Naive thymus-derived CD4-positive, alpha-beta T cell (primary cell): ENCODE measurements at regions not wholly inside any gene's neighbourhood (a gene's known extent, or its start where the extent isn't known, plus 50 kb on each side); places are given as distances from the start of the nearest gene placed in this dataset.

Source experiments
- ATAC-seq: fragments of 150-1000 bp; cut with Tn5 transposase; 2 replicates; pipeline ENCODE4 v1.10.0; 2021; ENCODE audit warnings: mild to moderate bottlenecking, moderate library complexity
- CTCF ChIA-PET: fragments of 350-600 bp; sonication (Branson Sonifier 250); formaldehyde crosslinking; loops from one replicate; lab custom pipeline; 2021; ENCODE audit warnings: antibody characterized with exemption; lab: Charles Lee
- POLR2A ChIA-PET: fragments of 350-600 bp; sonication (Branson Sonifier 250); formaldehyde crosslinking; loops from one replicate; lab custom pipeline; 2021; ENCODE audit warnings: antibody characterized with exemption, inconsistent platforms; lab: Charles Lee
- DNase-seq, 9 donors: peaks; one replicate each; pipeline versions ENCODE4 v3.0.0 to v3.0.0-alpha.2; 2020 to 2022; ENCODE audit warnings: mixed read lengths in 1 of 9
- H3K27ac ChIP-seq: one replicate; pipeline ENCODE4 v1.7.0; 2013; ENCODE audit warnings: mild to moderate bottlenecking, low read depth, low read length, moderate library complexity
- H3K27me3 ChIP-seq, 2 donors: one replicate each; pipeline ENCODE4 v1.7.0; 2013; ENCODE audit warnings: low read length in 2 of 2, mild to moderate bottlenecking in 2 of 2, moderate library complexity in 2 of 2; ENCODE audit not compliant: control insufficient read depth in 2 of 2, insufficient read depth in 2 of 2
- H3K36me3 ChIP-seq, 3 experiments: 1 replicate in 2 of 3; 2 replicates in 1 of 3; pipeline ENCODE4 v1.7.0; 2013; ENCODE audit warnings: low read length in 3 of 3, mild to moderate bottlenecking in 3 of 3, moderate library complexity in 1 of 3; ENCODE audit not compliant: insufficient read depth in 3 of 3, control insufficient read depth in 2 of 3
- H3K4me1 ChIP-seq, 2 donors: one replicate each; pipeline ENCODE4 v1.7.0; 2013; ENCODE audit warnings: low read length in 2 of 2, mild to moderate bottlenecking in 2 of 2, moderate library complexity in 1 of 2; ENCODE audit not compliant: control insufficient read depth in 2 of 2, insufficient read depth in 2 of 2
- H3K4me3 ChIP-seq: 2 replicates; pipeline ENCODE4 v1.7.0; 2013; ENCODE audit warnings: mild to moderate bottlenecking, low read length
- H3K9me3 ChIP-seq, 3 experiments: 1 replicate in 2 of 3; 2 replicates in 1 of 3; pipeline ENCODE4 v1.7.0; 2013; ENCODE audit warnings: low read length in 3 of 3; ENCODE audit not compliant: control insufficient read depth in 2 of 3
- H3K27ac Mint-ChIP-seq, 9 donors: one replicate each; pipeline ENCODE4 v1.8.0; 2020 to 2022; ENCODE audit warnings: mixed read lengths in 9 of 9, mild to moderate bottlenecking in 8 of 9, moderate library complexity in 5 of 9, inconsistent platforms in 2 of 9
- H3K27me3 Mint-ChIP-seq, 5 donors: one replicate each; pipeline ENCODE4 v1.8.0; 2021 to 2022; ENCODE audit warnings: mixed read lengths in 5 of 5, mild to moderate bottlenecking in 1 of 5
- H3K36me3 Mint-ChIP-seq, 5 donors: one replicate each; pipeline ENCODE4 v1.8.0; 2020 to 2022; ENCODE audit warnings: mixed read lengths in 5 of 5, mild to moderate bottlenecking in 3 of 5, inconsistent platforms in 1 of 5
- H3K4me1 Mint-ChIP-seq, 7 donors: one replicate each; pipeline ENCODE4 v1.8.0; 2020 to 2022; ENCODE audit warnings: mixed read lengths in 7 of 7, mild to moderate bottlenecking in 3 of 7, inconsistent platforms in 1 of 7
- H3K4me3 Mint-ChIP-seq, 10 donors: one replicate each; pipeline ENCODE4 v1.8.0; 2020 to 2022; ENCODE audit warnings: mild to moderate bottlenecking in 10 of 10, mixed read lengths in 10 of 10, moderate library complexity in 6 of 10, inconsistent platforms in 2 of 10
- H3K9me3 Mint-ChIP-seq, 11 donors: one replicate each; pipeline ENCODE4 v1.8.0; 2020 to 2022; ENCODE audit warnings: mixed read lengths in 11 of 11, mild to moderate bottlenecking in 4 of 11, inconsistent platforms in 1 of 11, moderate library complexity in 1 of 11
- intact Hi-C, 2 donors: fragments of 100-400 bp; cut with micrococcal nuclease; formaldehyde crosslinking; loops; one replicate each; pipeline ENCODE4 v1.15.1; 2023

DNA sequence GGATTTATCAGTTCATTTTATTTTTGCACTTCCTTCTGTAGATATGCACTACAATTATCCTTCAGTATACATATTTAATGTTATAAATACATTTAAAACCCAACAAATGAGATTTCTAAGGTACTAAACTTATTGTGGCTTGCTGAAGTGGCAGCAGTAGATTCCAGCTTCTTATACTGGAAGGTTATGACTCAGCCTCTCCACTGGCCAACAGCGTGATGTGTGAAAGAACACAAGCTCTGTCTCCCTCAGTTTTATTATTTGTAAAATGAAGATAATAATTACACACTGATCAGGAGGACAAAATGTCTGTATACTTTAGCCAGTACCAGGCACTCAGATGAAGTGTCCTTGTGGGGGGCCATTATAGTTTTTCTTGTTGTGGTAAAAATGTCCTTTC is 1147.1 kb downstream of the CNTNAP5 start:
- intact Hi-C loops = no loop called here

DNA sequence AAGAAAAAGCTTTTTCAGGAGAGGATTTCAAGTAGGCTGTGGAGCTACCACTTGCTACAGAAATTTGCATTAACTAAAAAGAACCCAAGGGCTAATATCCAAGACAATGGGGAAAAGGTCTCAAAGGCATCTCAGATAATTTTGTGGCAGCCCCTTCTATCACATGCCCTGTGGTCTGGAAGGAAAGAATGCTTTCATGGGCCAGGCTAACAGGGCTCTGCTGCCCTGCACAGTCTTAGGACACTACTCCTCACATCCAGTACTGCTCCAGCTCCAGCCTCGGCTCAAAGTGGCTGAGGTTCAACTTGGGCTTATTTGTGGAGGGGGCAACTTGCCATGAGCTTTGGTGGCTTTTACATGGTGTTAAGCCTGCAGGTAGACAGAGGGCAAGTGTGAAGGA is 1150.3 kb downstream of the CNTNAP5 start:
- Mint-ChIP-seq H3K36me3 (no peaks in the 10 kb centered on the region), H3K4me3 (no peak overlapping the region), H3K9me3 (peaks cover 0 to 26% (median 7%) of the 10 kb centered on the region in 11 donors), H3K27ac (no peak overlapping the region), H3K27me3 (no peaks in the 10 kb centered on the region), H3K4me1 (no peaks in the 10 kb centered on the region)
- no peaks in the 10 kb centered on the region for H3K9me3 ChIP-seq
- ChIA-PET CTCF (no interaction called here), POLR2A (no interaction called here)
- no peak for DNase-seq
- H3K4me1 ChIP-seq = no peaks in the 10 kb centered on the region
- no peaks in the 10 kb centered on the region for H3K36me3 ChIP-seq
- no peak overlapping the region for H3K4me3 ChIP-seq
- no peaks in the 10 kb centered on the region for H3K27me3 ChIP-seq
- intact Hi-C loops = no loop called here
- no peak for ATAC-seq
- no peak overlapping the region for H3K27ac ChIP-seq

More for the DNA sequence above, 1147.1 kb downstream of the CNTNAP5 start:
- Mint-ChIP-seq H3K9me3 (peaks cover 0 to 24% (median 8%) of the 10 kb centered on the region in 11 donors), H3K27me3 (no peaks in the 10 kb centered on the region), H3K27ac (no peak overlapping the region), H3K4me1 (no peaks in the 10 kb centered on the region), H3K36me3 (no peaks in the 10 kb centered on the region), H3K4me3 (no peak overlapping the region)
- ATAC-seq = no peak
- no peak overlapping the region for H3K27ac ChIP-seq
- no peak for DNase-seq
- H3K27me3 ChIP-seq = no peaks in the 10 kb centered on the region
- ChIA-PET CTCF (no interaction called here), POLR2A (no interaction called here)
- H3K4me1 ChIP-seq = no peaks in the 10 kb centered on the region
- H3K4me3 ChIP-seq = no peak overlapping the region
- no peaks in the 10 kb centered on the region for H3K9me3 ChIP-seq
- no peaks in the 10 kb centered on the region for H3K36me3 ChIP-seq

DNA sequence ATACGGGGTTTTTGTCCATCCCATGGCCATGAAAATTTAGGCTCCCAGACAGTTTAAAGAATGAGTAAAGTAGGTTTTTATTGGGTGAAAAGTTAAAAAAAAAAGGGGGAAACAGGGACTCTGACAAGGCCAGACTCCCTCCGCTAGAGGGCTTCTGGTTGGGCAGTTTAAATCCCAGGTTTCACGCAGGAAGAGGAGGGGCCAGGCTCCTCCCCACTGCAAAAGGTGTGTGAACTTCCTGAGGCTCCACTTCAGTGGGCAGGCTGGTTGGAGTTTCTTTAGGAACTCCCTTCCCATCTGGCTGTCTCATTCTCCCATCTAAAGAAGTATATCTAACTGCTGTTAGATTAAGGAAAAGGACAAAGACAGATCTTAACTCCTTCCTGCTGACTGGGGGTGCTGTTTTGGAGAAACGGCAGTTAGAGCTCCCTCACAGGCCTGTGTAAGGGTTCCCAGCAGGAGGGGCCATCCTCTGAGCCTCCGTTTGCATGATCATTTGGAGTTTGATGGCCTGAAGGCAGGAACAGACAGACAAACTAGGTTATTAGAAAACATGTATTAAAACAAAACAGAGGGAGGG is 1160.7 kb downstream of the CNTNAP5 start:
- H3K27me3 Mint-ChIP-seq = no peaks in the 10 kb centered on the region
- Histone ChIP-seq H3K27ac (no peak overlapping the region), H3K9me3 (peaks cover 0 to 4% (median 0%) of the 10 kb centered on the region in 3 experiments), H3K4me3 (no peak overlapping the region), H3K27me3 (no peaks in the 10 kb centered on the region), H3K36me3 (no peaks in the 10 kb centered on the region), H3K4me1 (no peaks in the 10 kb centered on the region)
- no peak overlapping the region for H3K4me3 Mint-ChIP-seq
- no peaks in the 10 kb centered on the region for H3K36me3 Mint-ChIP-seq
- DNase-seq (no peak), ATAC-seq (no peak)
- H3K9me3 Mint-ChIP-seq = peaks cover 5 to 27% (median 9%) of the 10 kb centered on the region in 11 donors
- H3K4me1 Mint-ChIP-seq = no peaks in the 10 kb centered on the region
- H3K27ac Mint-ChIP-seq = no peak overlapping the region
- CTCF ChIA-PET = no interaction called here
- intact Hi-C loops = no loop called here
- POLR2A ChIA-PET = no interaction called here

DNA sequence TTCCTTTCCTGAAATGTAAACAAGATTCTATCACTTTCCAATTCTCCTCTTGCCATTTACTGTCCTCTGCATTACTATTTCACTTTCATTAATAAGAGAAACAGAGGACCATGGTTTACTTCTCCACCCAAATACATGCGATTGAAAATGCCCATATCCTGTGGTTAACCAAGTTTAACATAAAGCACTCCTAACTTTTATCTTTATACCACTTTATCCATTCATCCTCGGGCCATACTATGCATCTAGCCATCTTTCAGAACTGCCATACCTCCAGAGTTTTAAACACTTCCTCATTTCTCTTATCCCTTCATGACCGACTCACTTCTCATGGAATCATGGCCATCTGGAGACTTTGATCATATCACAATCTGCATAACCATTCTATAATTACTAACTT is 1182.3 kb downstream of the CNTNAP5 start:
- no peak overlapping the region for H3K4me3 Mint-ChIP-seq
- CTCF ChIA-PET = no interaction called here
- H3K9me3 Mint-ChIP-seq = peaks cover 0 to 20% (median 5%) of the 10 kb centered on the region in 11 donors

DNA sequence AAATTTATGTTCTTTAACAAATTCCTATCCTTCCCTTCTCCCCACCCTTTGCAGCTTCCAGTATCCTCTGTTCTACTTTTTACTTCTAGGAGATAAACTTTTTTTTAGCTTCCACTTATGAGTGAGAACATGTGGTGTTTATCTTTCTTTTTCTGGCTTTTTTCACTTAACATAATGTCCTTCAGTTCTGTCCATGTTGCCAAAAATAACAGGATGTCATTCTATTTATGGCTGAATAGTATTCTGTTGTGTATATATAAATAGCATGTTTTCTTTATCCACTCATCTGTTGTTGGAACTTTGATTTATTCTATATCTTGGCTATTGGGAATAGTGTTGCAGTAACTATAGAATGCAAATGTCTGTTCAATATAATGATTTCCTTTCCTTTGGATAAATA is 1191.2 kb downstream of the CNTNAP5 start:
- Mint-ChIP-seq H3K36me3 (no peaks in the 10 kb centered on the region), H3K27me3 (no peaks in the 10 kb centered on the region), H3K4me3 (no peak overlapping the region), H3K9me3 (peaks cover 2 to 52% (median 10%) of the 10 kb centered on the region in 11 donors), H3K4me1 (no peaks in the 10 kb centered on the region), H3K27ac (no peak overlapping the region)
- POLR2A ChIA-PET = no interaction called here
- Histone ChIP-seq H3K4me1 (no peaks in the 10 kb centered on the region), H3K27ac (no peak overlapping the region), H3K9me3 (no peaks in the 10 kb centered on the region), H3K4me3 (no peak overlapping the region), H3K36me3 (no peaks in the 10 kb centered on the region), H3K27me3 (no peaks in the 10 kb centered on the region)
- no peak for DNase-seq
- CTCF ChIA-PET = interaction anchor here (0.7 kb wide), 1 partner anchor 8 kb away, joined by 3 read pairs; no protein-coding TSS in a partner anchor
- no peak for ATAC-seq
- intact Hi-C loops = no loop called here

More for the DNA sequence above, 1182.3 kb downstream of the CNTNAP5 start:
- Histone ChIP-seq H3K4me1 (no peaks in the 10 kb centered on the region), H3K27me3 (no peaks in the 10 kb centered on the region), H3K36me3 (no peaks in the 10 kb centered on the region), H3K27ac (no peak overlapping the region), H3K4me3 (no peak overlapping the region), H3K9me3 (no peaks in the 10 kb centered on the region)
- POLR2A ChIA-PET = no interaction called here
- no peak for ATAC-seq
- Mint-ChIP-seq H3K27ac (no peak overlapping the region), H3K4me1 (no peaks in the 10 kb centered on the region), H3K36me3 (no peaks in the 10 kb centered on the region), H3K27me3 (no peaks in the 10 kb centered on the region)
- no peak for DNase-seq
- intact Hi-C loops = no loop called here

DNA sequence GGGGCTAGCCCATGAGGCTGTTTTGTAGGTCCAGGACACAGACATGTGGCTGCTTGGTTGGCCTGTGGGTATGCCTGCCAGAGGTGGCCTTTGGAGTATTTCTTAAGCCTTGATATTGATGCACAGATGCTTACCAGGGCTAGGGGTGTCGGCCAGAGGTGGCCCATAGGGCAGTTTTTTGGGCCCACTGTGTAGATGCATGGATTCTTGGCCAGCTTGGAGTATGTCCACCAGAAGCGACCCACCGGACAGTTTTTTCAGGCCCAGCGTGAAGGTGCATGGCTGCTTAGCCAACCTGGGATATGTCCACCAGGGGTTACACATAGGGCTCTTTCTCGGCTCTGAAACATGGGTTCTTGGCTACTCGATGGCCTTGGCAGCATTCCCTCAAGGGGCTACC is 1199.1 kb downstream of the CNTNAP5 start:
- ChIA-PET CTCF (interaction anchor here (0.6 kb wide), 1 partner anchor 8 kb away, joined by 3 read pairs; no protein-coding TSS in a partner anchor), POLR2A (no interaction called here)
- Histone ChIP-seq H3K36me3 (no peaks in the 10 kb centered on the region), H3K27me3 (no peaks in the 10 kb centered on the region), H3K27ac (no peak overlapping the region), H3K4me3 (no peak overlapping the region), H3K9me3 (peaks cover 0 to 9% (median 0%) of the 10 kb centered on the region in 3 experiments), H3K4me1 (no peaks in the 10 kb centered on the region)
- no peak for DNase-seq
- no peaks in the 10 kb centered on the region for H3K36me3 Mint-ChIP-seq
- no peak overlapping the region for H3K27ac Mint-ChIP-seq
- H3K27me3 Mint-ChIP-seq = no peaks in the 10 kb centered on the region
- ATAC-seq = no peak
- no peak overlapping the region for H3K4me3 Mint-ChIP-seq
- intact Hi-C loops = no loop called here
- H3K4me1 Mint-ChIP-seq = no peaks in the 10 kb centered on the region
- peaks cover under 1 to 32% (median 13%) of the 10 kb centered on the region in 11 donors for H3K9me3 Mint-ChIP-seq

DNA sequence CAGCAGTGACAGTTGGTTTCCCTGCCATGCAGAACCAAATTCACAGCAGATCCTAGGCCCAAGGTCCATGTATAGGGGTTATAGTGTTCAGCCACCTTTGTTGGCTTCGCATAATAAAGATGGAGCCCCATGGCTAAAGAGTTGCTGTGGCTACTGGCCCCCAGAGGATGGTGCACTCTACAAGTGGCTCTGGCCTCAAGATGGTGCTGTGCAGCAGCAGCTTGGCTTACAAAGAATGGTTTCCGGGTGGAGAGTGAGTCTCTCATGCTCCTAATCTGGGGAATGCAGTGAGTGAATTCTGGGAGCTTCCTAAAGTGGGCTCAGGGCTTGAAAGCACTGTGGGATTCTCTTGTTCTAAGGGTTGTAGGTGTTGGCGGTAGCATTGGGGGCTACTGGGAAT is 1199.7 kb downstream of the CNTNAP5 start:
- H3K4me3 ChIP-seq = no peak overlapping the region
- Mint-ChIP-seq H3K36me3 (no peaks in the 10 kb centered on the region), H3K4me1 (no peaks in the 10 kb centered on the region), H3K27ac (no peak overlapping the region), H3K27me3 (no peaks in the 10 kb centered on the region), H3K9me3 (peaks cover 0 to 34% (median 13%) of the 10 kb centered on the region in 11 donors), H3K4me3 (no peak overlapping the region)
- no peaks in the 10 kb centered on the region for H3K36me3 ChIP-seq
- ChIA-PET POLR2A (no interaction called here), CTCF (interaction anchor here (0.6 kb wide), 1 partner anchor 9 kb away, joined by 3 read pairs; no protein-coding TSS in a partner anchor)
- H3K9me3 ChIP-seq = peaks cover 0 to 9% (median 0%) of the 10 kb centered on the region in 3 experiments
- H3K4me1 ChIP-seq = no peaks in the 10 kb centered on the region
- intact Hi-C loops = no loop called here
- no peaks in the 10 kb centered on the region for H3K27me3 ChIP-seq
- DNase-seq = no peak
- no peak for ATAC-seq
- no peak overlapping the region for H3K27ac ChIP-seq
